ENCODE measurements at regions not wholly inside any gene's neighbourhood (a gene's known extent, or its start where the extent isn't known, plus 50 kb on each side); places are given as distances from the start of the nearest gene placed in this dataset.

DNA sequence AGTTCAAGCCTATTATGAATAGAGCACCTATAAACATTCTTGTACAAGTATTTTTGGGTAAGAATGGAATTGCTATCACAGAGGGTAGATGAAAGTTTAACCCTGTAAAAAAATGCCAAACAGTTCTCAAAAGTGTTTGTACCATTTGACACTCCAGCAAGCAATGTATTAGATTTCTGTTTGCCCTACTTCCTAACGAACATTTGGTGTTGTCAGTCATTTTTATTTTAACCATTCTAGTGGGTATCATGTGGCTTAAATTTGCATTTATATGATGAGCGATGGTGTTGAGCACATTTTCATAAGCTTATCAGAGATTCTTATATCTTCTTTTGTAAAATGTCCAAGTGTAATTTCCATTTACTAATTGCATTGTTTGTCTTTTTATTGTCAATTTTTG, 608.2 kb upstream of the ACVR2A start:
- Histone ChIP-seq H4K5ac (ENCODE audit: insufficient read length, low read depth, low read length) (no peak overlapping the region), H3T11ph (ENCODE audit: low read length) (no peak overlapping the region), H3K4me2 (ENCODE audit: insufficient read depth, insufficient read length, low read length) (no peak overlapping the region), H3K14ac (ENCODE audit: insufficient read depth, low read length) (no peak overlapping the region), H4K91ac (ENCODE audit: insufficient read length, low read depth, low read length) (no peak overlapping the region), H3K9ac (ENCODE audit: extremely low read depth, insufficient read length, low read length) (no peak overlapping the region), H4K8ac (replicated peaks; ENCODE audit: insufficient read length, low read depth, low read length) (no peak overlapping the region), H2BK15ac (ENCODE audit: low read depth, low read length) (no peak overlapping the region), H3K79me1 (ENCODE audit: insufficient read depth, low read depth, low read length, poor library complexity, severe bottlenecking) (no peaks in the 10 kb centered on the region), H3K23me2 (ENCODE audit: insufficient read length, low read depth, low read length, poor library complexity, severe bottlenecking) (no peaks in the 10 kb centered on the region), H3K27ac (ENCODE audit: insufficient read length, low read depth, low read length) (no peak overlapping the region), H3K27me3 (ENCODE audit: insufficient read depth, low read length) (no peaks in the 10 kb centered on the region), H2BK5ac (ENCODE audit: insufficient read length, low read length) (no peak overlapping the region), H2BK12ac (ENCODE audit: insufficient read length, low read depth, low read length) (no peak overlapping the region), H3K23ac (ENCODE audit: insufficient read length, low read depth, low read length) (no peak overlapping the region), H3K9me3 (ENCODE audit: control insufficient read depth, low read depth, low read length) (no peaks in the 10 kb centered on the region), H2AFZ (ENCODE audit: low read length) (no peak overlapping the region), H3K4ac (ENCODE audit: low read depth, low read length) (no peak overlapping the region), H3K79me2 (ENCODE audit: insufficient read depth, low read length) (no peaks in the 10 kb centered on the region), H3K56ac (ENCODE audit: insufficient read length, low read depth, low read length) (no peak overlapping the region), H2BK120ac (ENCODE audit: low read depth, low read length, poor library complexity, severe bottlenecking) (no peak overlapping the region), H3K4me1 (ENCODE audit: insufficient read depth, low read length) (no peaks in the 10 kb centered on the region), H2BK20ac (ENCODE audit: low read depth, low read length, poor library complexity, severe bottlenecking) (no peak overlapping the region), H4K20me1 (ENCODE audit: control insufficient read depth, insufficient read depth, insufficient read length) (no peaks in the 10 kb centered on the region), H2AK5ac (ENCODE audit: insufficient read length, low read length) (no peak overlapping the region), H3K18ac (ENCODE audit: insufficient read length, low read depth, low read length) (no peak overlapping the region)
- H3K9me3 Mint-ChIP-seq = no peaks in the 10 kb centered on the region
- no peak overlapping the region for H3K27ac Mint-ChIP-seq
- no peak for DNase-seq
- H3K4me1 Mint-ChIP-seq = no peaks in the 10 kb centered on the region
- TF ChIP-seq CTCF (conservative IDR thresholded peaks at IDR 0.05) = no peak
- H3K27me3 Mint-ChIP-seq (ENCODE audit: low read depth) = no peaks in the 10 kb centered on the region
- H3K4me3 Mint-ChIP-seq = no peak overlapping the region
- H3K36me3 Mint-ChIP-seq (ENCODE audit: insufficient read depth in 1 of 3, low read depth in 3 of 3) = no peaks in the 10 kb centered on the region
- WGBS (ENCODE audit: extremely low coverage, insufficient read length, low lambda C conversion rate) = no CpG with 5 or more reads among the region's 2 CpGs
